ENCODE measurements at regions not wholly inside any gene's neighbourhood (a gene's known extent, or its start where the extent isn't known, plus 50 kb on each side); places are given as distances from the start of the nearest gene placed in this dataset.

GRCh38 chr7:153657182-153657800 is 394.9 kb upstream of the DPP6 start:
- TF ChIP-seq CTCF (IDR thresholded peaks at IDR 0.05) = no peak
- TF ChIP-seq POLR2A (IDR thresholded peaks at IDR 0.05) = no peak
- Histone ChIP-seq H3K27me3 (no peaks in the 10 kb centered on the region), H3K4me1 (no peaks in the 10 kb centered on the region), H3K36me3 (no peaks in the 10 kb centered on the region), H3K4me3 (no peak overlapping the region), H3K9me3 (no peaks in the 10 kb centered on the region), H3K27ac (no peak overlapping the region)
- DNase-seq (no peak), ATAC-seq (no peak)
- WGBS (ENCODE audit: insufficient coverage, low coverage, low lambda C conversion rate, missing lambda C conversion rate) = 37% methylated on average over 7 of the region's 7 CpGs
- intact Hi-C loops (cut with DNase I) = no loop called here

- no peak for ATAC-seq
- no peak for DNase-seq
- WGBS (ENCODE audit: insufficient coverage, low coverage, low lambda C conversion rate, missing lambda C conversion rate) = 57% methylated on average over 3 of the region's 3 CpGs
- no peaks in the 10 kb centered on the region for H3K36me3 ChIP-seq
- H3K4me3 ChIP-seq = no peak overlapping the region
- no peak overlapping the region for H3K27ac ChIP-seq
- TF ChIP-seq CTCF (IDR thresholded peaks at IDR 0.05) = no peak
- no peak for TF ChIP-seq POLR2A (IDR thresholded peaks at IDR 0.05)
- intact Hi-C loops (cut with DNase I) = no loop called here
- H3K27me3 ChIP-seq = no peaks in the 10 kb centered on the region
- H3K4me1 ChIP-seq = no peaks in the 10 kb centered on the region
- no peaks in the 10 kb centered on the region for H3K9me3 ChIP-seq
Observed at GRCh38 chr7:153675131-153675530, 377.1 kb upstream of the DPP6 start.

GRCh38 chr7:153682628-153683027 is 369.6 kb upstream of the DPP6 start:
- no peak for DNase-seq
- no peaks in the 10 kb centered on the region for H3K4me1 ChIP-seq
- no peaks in the 10 kb centered on the region for H3K36me3 ChIP-seq
- no peaks in the 10 kb centered on the region for H3K9me3 ChIP-seq
- H3K27me3 ChIP-seq = no peaks in the 10 kb centered on the region
- intact Hi-C loops (cut with DNase I) = no loop called here
- H3K4me3 ChIP-seq = no peak overlapping the region
- no peak for TF ChIP-seq POLR2A (IDR thresholded peaks at IDR 0.05)
- TF ChIP-seq CTCF (IDR thresholded peaks at IDR 0.05) = no peak
- WGBS (ENCODE audit: insufficient coverage, low coverage, low lambda C conversion rate, missing lambda C conversion rate) = 63% methylated on average over 3 of the region's 3 CpGs
- H3K27ac ChIP-seq = no peak overlapping the region
- ATAC-seq = peak in 1 of 4 donors; percentile 26

- Histone ChIP-seq H3K36me3 (no peaks in the 10 kb centered on the region), H3K9me3 (no peaks in the 10 kb centered on the region), H3K27ac (no peak overlapping the region), H3K4me3 (no peak overlapping the region), H3K27me3 (no peaks in the 10 kb centered on the region), H3K4me1 (no peaks in the 10 kb centered on the region)
- WGBS (ENCODE audit: insufficient coverage, low coverage, low lambda C conversion rate, missing lambda C conversion rate) = no CpG with 5 or more reads among the region's 12 CpGs
- ATAC-seq (no peak), DNase-seq (no peak)
- intact Hi-C loops (cut with DNase I) = no loop called here
- TF ChIP-seq POLR2A (IDR thresholded peaks at IDR 0.05) (no peak), CTCF (IDR thresholded peaks at IDR 0.05) (no peak)
Observed at GRCh38 chr7:153696242-153696641, 356.0 kb upstream of the DPP6 start.

GRCh38 chr7:153698046-153698445 is 354.2 kb upstream of the DPP6 start:
- no peak for ATAC-seq

More at GRCh38 chr7:153698046-153698445, 354.2 kb upstream of the DPP6 start:
- no peak for DNase-seq
- WGBS (ENCODE audit: insufficient coverage, low coverage, low lambda C conversion rate, missing lambda C conversion rate) = 66% methylated on average over 7 of the region's 10 CpGs
- TF ChIP-seq CTCF (IDR thresholded peaks at IDR 0.05) = no peak
- TF ChIP-seq POLR2A (IDR thresholded peaks at IDR 0.05) = no peak
- Histone ChIP-seq H3K9me3 (no peaks in the 10 kb centered on the region), H3K4me3 (no peak overlapping the region), H3K27ac (no peak overlapping the region), H3K4me1 (no peaks in the 10 kb centered on the region), H3K36me3 (no peaks in the 10 kb centered on the region), H3K27me3 (no peaks in the 10 kb centered on the region)
- intact Hi-C loops (cut with DNase I) = no loop called here
